IMR-90 (cell line): ENCODE measurements at regions not wholly inside any gene's neighbourhood (a gene's known extent, or its start where the extent isn't known, plus 50 kb on each side); places are given as distances from the start of the nearest gene placed in this dataset.

Experiments used
- ATAC-seq: fragments of 200-7000 bp; cut with Tn5 transposase; 2 replicates; pipeline ENCODE4 v1.9.1; 2020; ENCODE audit warnings: low read depth, mild to moderate bottlenecking, moderate library complexity
- BruUV-seq: library from RNA; stranded (reverse); fragments of 400-500 nt; replicated peaks from 2 replicates; lab custom pipeline; 2021; lab: Mats Ljungman, UMichigan
- CTCF ChIA-PET: fragments of 300-600 bp; formaldehyde crosslinking; extraction: SDS; loops from one replicate; lab custom pipeline; 2021; ENCODE audit warnings: antibody characterized with exemption; lab: Yijun Ruan, JAX
- POLR2A ChIA-PET: fragments of 300-600 bp; sonication (Branson Sonifier 250); formaldehyde crosslinking; loops from one replicate; lab custom pipeline; 2022; ENCODE audit warnings: antibody characterized with exemption; ENCODE audit not compliant: unreplicated experiment; lab: Charles Lee
- DNase-seq: peaks from one replicate; pipeline ENCODE4 v3.0.0; 2013
- H2AFZ ChIP-seq: replicated peaks from 2 replicates; pipeline ENCODE3; 2013; ENCODE audit warnings: low read length, mild to moderate bottlenecking; ENCODE audit not compliant: poor library complexity
- H2AK5ac ChIP-seq: 2 replicates; pipeline ENCODE4 v1.6.1; 2013; ENCODE audit warnings: low read depth, low read length, inconsistent platforms
- H2AK9ac ChIP-seq: replicated peaks from 2 replicates; pipeline ENCODE3; 2013; ENCODE audit warnings: mild to moderate bottlenecking, low read depth, low read length, moderate library complexity; ENCODE audit not compliant: poor library complexity
- H2BK120ac ChIP-seq: 2 replicates; pipeline ENCODE4 v1.6.1; 2013; ENCODE audit warnings: low read depth, low read length, inconsistent platforms
- H2BK15ac ChIP-seq: 3 replicates; pipeline ENCODE4 v1.6.1; 2013; ENCODE audit warnings: low read depth, low read length, inconsistent platforms
- H2BK20ac ChIP-seq: 2 replicates; pipeline ENCODE4 v1.6.1; 2013; ENCODE audit warnings: low read depth, mild to moderate bottlenecking, inconsistent platforms, low read length, moderate library complexity
- H2BK5ac ChIP-seq: 2 replicates; pipeline ENCODE4 v1.6.1; 2013; ENCODE audit warnings: mild to moderate bottlenecking, low read depth, low read length, inconsistent platforms; ENCODE audit not compliant: poor library complexity, severe bottlenecking
- H3K14ac ChIP-seq: replicated peaks from 2 replicates; pipeline ENCODE4 v1.6.1; 2013; ENCODE audit warnings: low read depth, low read length, inconsistent platforms
- H3K18ac ChIP-seq: 2 replicates; pipeline ENCODE4 v1.6.1; 2013; ENCODE audit warnings: low read depth, low read length, control low read depth
- H3K23ac ChIP-seq: 2 replicates; pipeline ENCODE4 v1.6.1; 2013; ENCODE audit warnings: low read depth, low read length, inconsistent platforms
- H3K27ac ChIP-seq: 2 replicates; pipeline ENCODE4 v1.5.1; 2013; ENCODE audit warnings: mild to moderate bottlenecking, control low read depth, low read length; ENCODE audit not compliant: insufficient read depth
- H3K27me3 ChIP-seq: 2 replicates; pipeline ENCODE4 v1.6.1; 2013; ENCODE audit warnings: low read length; ENCODE audit not compliant: control insufficient read depth, insufficient read depth
- H3K36me3 ChIP-seq: 2 replicates; pipeline ENCODE4 v1.6.1; 2013; ENCODE audit warnings: low read length, mixed read lengths; ENCODE audit not compliant: control insufficient read depth, insufficient read depth
- H3K4ac ChIP-seq: 2 replicates; pipeline ENCODE4 v1.6.1; 2013; ENCODE audit warnings: low read depth, low read length, inconsistent platforms
- H3K4me1 ChIP-seq: 2 replicates; pipeline ENCODE4 v1.6.1; 2013; ENCODE audit warnings: low read length, mixed read lengths; ENCODE audit not compliant: control insufficient read depth, insufficient read depth
- H3K4me2 ChIP-seq: 2 replicates; pipeline ENCODE4 v1.6.1; 2013; ENCODE audit warnings: low read depth, mild to moderate bottlenecking, control low read depth, low read length, moderate library complexity
- H3K4me3 ChIP-seq: 2 replicates; pipeline ENCODE4 v1.5.1; 2013; ENCODE audit warnings: low read depth, mild to moderate bottlenecking, control low read depth, low read length, moderate library complexity; ENCODE audit not compliant: insufficient read depth
- H3K56ac ChIP-seq: 2 replicates; pipeline ENCODE4 v1.6.1; 2013; ENCODE audit warnings: low read length, inconsistent platforms; ENCODE audit not compliant: insufficient read depth; ENCODE audit errors: extremely low read depth
- H3K79me1 ChIP-seq, 2 experiments: 2 replicates each; pipeline ENCODE4 v1.6.1; 2013; ENCODE audit warnings: low read length in 2 of 2, inconsistent platforms in 1 of 2, low read depth in 1 of 2
- H3K9ac ChIP-seq: 2 replicates; pipeline ENCODE4 v1.6.1; 2013; ENCODE audit warnings: low read depth, low read length, control low read depth
- H3K9me1 ChIP-seq: 2 replicates; pipeline ENCODE4 v1.6.1; 2013; ENCODE audit warnings: low read length, inconsistent platforms; ENCODE audit not compliant: insufficient read depth
- H3K9me3 ChIP-seq: 2 replicates; pipeline ENCODE4 v1.6.1; 2013; ENCODE audit warnings: low read length; ENCODE audit not compliant: control insufficient read depth, insufficient read depth
- H4K20me1 ChIP-seq: 2 replicates; pipeline ENCODE4 v1.6.1; 2013; ENCODE audit warnings: low read length, inconsistent platforms; ENCODE audit not compliant: insufficient read depth
- H4K5ac ChIP-seq: 2 replicates; pipeline ENCODE4 v1.6.1; 2013; ENCODE audit warnings: mild to moderate bottlenecking, low read depth, low read length, control low read depth
- H4K8ac ChIP-seq, 2 experiments: 2 replicates each; pipeline ENCODE4 v1.6.1; 2013; ENCODE audit warnings: low read depth in 2 of 2, low read length in 2 of 2, control low read depth in 1 of 2, inconsistent platforms in 1 of 2
- H4K91ac ChIP-seq: 2 replicates; pipeline ENCODE4 v1.6.1; 2013; ENCODE audit warnings: low read depth, low read length, inconsistent platforms; ENCODE audit not compliant: insufficient read depth
- BHLHE40 ChIP-seq: fragments of 150-350 bp; IDR thresholded peaks from 2 replicates; pipeline ENCODE4 v1.6.1; 2016; ENCODE audit warnings: mild to moderate bottlenecking, low read depth, low read length
- CEBPB ChIP-seq: IDR thresholded peaks from 2 replicates; pipeline ENCODE4 v1.6.1; 2012; ENCODE audit warnings: low read depth, low read length, improper control_type of control experiment
- MAFK ChIP-seq: IDR thresholded peaks from 2 replicates; pipeline ENCODE4 v1.6.1; 2012; ENCODE audit warnings: low read depth, low read length, improper control_type of control experiment
- MXI1 ChIP-seq: IDR thresholded peaks from 2 replicates; pipeline ENCODE4 v1.6.1; 2012; ENCODE audit warnings: low read depth, mild to moderate bottlenecking, low read length, moderate library complexity, borderline replicate concordance
- NFE2L2 ChIP-seq: fragments of 150-350 bp; IDR thresholded peaks from 2 replicates; pipeline ENCODE4 v1.6.1; 2016; ENCODE audit warnings: low read depth, mild to moderate bottlenecking, low read length
- RCOR1 ChIP-seq: IDR thresholded peaks from 2 replicates; pipeline ENCODE4 v1.6.1; 2012; ENCODE audit warnings: mild to moderate bottlenecking, low read length, improper control_type of control experiment; ENCODE audit not compliant: insufficient replicate concordance
- RFX5 ChIP-seq: IDR thresholded peaks from 2 replicates; pipeline ENCODE4 v1.8.0; 2012; ENCODE audit warnings: low read depth, mild to moderate bottlenecking, low read length, moderate library complexity
- SMC3 ChIP-seq: fragments of 150-350 bp; IDR thresholded peaks from 2 replicates; pipeline ENCODE4 v1.6.1; 2016; ENCODE audit warnings: low read depth, mild to moderate bottlenecking, antibody characterized with exemption, low read length, moderate library complexity
- WGBS, 2 experiments: methylation state at CpG; one replicate each; pipeline versions ENCODE4 v1.1.5 to v1.1.7; 2013; ENCODE audit warnings: missing lambda C conversion rate in 2 of 2; ENCODE audit not compliant: insufficient read length in 1 of 2; ENCODE audit errors: extremely low coverage in 2 of 2; 5-methylcytosine and 5-hydroxymethylcytosine counted together
- dilution Hi-C: fragments of 300-500 bp; cut with HindIII; formaldehyde crosslinking; loops from one replicate; pipeline ENCODE4 v1.14.3; 2018; ENCODE audit warnings: low sequenced_read_pairs; ENCODE audit not compliant: unreplicated experiment
- in situ Hi-C: fragments of 300-500 bp; cut with MboI; formaldehyde crosslinking; loops from 3 replicates; pipeline ENCODE4 v1.14.3; 2019; ENCODE audit warnings: low sequenced_read_pairs, inconsistent platforms, mixed read lengths
- intact Hi-C: fragments of 100-400 bp; cut with micrococcal nuclease; formaldehyde crosslinking; loops from 2 replicates; pipeline ENCODE4 v1.10.0; 2022
- TF ChIP-seq, protein P1 (sequence below): fragments of 150-350 bp; IDR thresholded peaks from 2 replicates; pipeline ENCODE4 v1.6.1; 2017; ENCODE audit warnings: mild to moderate bottlenecking, antibody characterized with exemption, low read length, low read depth

DNA sequence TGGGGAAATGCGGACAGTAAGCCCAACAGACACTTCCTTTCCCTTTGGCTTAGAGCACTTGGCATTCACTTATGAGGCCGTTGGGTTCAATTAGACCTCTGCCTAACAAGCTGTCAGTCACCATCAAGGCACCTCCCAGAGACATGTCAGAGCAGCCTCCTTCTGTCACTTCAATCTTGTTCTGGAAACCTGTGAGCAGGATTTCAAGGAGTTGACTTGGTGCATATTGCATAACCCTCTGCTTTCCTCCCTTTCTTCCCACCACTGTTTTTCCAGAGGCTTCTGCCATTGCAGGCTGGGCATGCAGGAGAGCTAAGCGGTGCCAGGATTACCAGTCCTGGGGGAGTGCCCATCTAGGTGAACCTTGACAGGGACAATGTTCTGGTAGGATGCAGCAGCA, 484.2 kb upstream of the LRRC4C start:
- POLR2A ChIA-PET = no interaction called here
- WGBS, 2 experiments = 71% methylated on average over 1 of the region's 3 CpGs; no CpG with 5 or more reads in 1 of the 2 experiments
- dilution Hi-C loops = no loop called here

More for the DNA sequence above, 484.2 kb upstream of the LRRC4C start:
- Histone ChIP-seq H3K4me1 (no peaks in the 10 kb centered on the region), H4K5ac (no peak overlapping the region), H2AK5ac (no peak overlapping the region), H3K14ac (no peak overlapping the region), H2BK20ac (no peak overlapping the region), H3K36me3 (no peaks in the 10 kb centered on the region), H3K27ac (no peak overlapping the region), H2BK120ac (no peak overlapping the region), H3K56ac (no peak overlapping the region), H4K20me1 (no peaks in the 10 kb centered on the region), H4K8ac (no peak overlapping the region), H3K18ac (no peak overlapping the region), H3K23ac (no peak overlapping the region), H3K4ac (no peak overlapping the region), H2BK15ac (no peak overlapping the region), H3K4me2 (no peak overlapping the region), H3K27me3 (no peaks in the 10 kb centered on the region), H2AK9ac (no peak overlapping the region), H3K4me3 (no peak overlapping the region), H2AFZ (no peak overlapping the region), H3K9ac (no peak overlapping the region), H4K91ac (no peak overlapping the region), H3K79me1 (no peaks in the 10 kb centered on the region), H3K9me1 (no peaks in the 10 kb centered on the region), H2BK5ac (no peak overlapping the region), H3K9me3 (peaks cover 2% of the 10 kb centered on the region; the same call in 1 of the 2 replicates)
- no TSS peak for BruUV-seq
- ATAC-seq (no peak), DNase-seq (no peak)
- CTCF ChIA-PET = no interaction called here
- TF ChIP-seq SMC3 = no peak
- no peak for TF ChIP-seq MAFK
- TF ChIP-seq CEBPB = no peak
- TF ChIP-seq BHLHE40 = no peak
- TF ChIP-seq RFX5 = no peak
- TF ChIP-seq, protein P1, sequence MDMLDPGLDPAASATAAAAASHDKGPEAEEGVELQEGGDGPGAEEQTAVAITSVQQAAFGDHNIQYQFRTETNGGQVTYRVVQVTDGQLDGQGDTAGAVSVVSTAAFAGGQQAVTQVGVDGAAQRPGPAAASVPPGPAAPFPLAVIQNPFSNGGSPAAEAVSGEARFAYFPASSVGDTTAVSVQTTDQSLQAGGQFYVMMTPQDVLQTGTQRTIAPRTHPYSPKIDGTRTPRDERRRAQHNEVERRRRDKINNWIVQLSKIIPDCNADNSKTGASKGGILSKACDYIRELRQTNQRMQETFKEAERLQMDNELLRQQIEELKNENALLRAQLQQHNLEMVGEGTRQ = no peak
- no peak for TF ChIP-seq NFE2L2
- no peak for TF ChIP-seq MXI1
- TF ChIP-seq RCOR1 = no peak
- intact Hi-C loops (no loop called here), in situ Hi-C loops (no loop called here)
